Suprapubic skin (tissue), 4 donors: ENCODE measurements at regions not wholly inside any gene's neighbourhood (a gene's known extent, or its start where the extent isn't known, plus 50 kb on each side); places are given as distances from the start of the nearest gene placed in this dataset.

Experiments used
- DNase-seq, 2 donors: peaks; one replicate each; pipeline ENCODE4 v3.0.0-alpha.2; 2019; ENCODE audit warnings: low spot score in 2 of 2
- H3K27ac ChIP-seq: fragments of 200-600 bp; sonication (generic); one replicate; pipeline ENCODE4 v1.5.1; 2019
- H3K27me3 ChIP-seq: fragments of 200-600 bp; sonication (generic); one replicate; pipeline ENCODE4 v1.5.1; 2019
- H3K36me3 ChIP-seq: fragments of 200-600 bp; sonication (generic); one replicate; pipeline ENCODE4 v1.5.1; 2019
- H3K4me1 ChIP-seq: fragments of 200-600 bp; sonication (generic); one replicate; pipeline ENCODE4 v1.5.1; 2019
- H3K4me3 ChIP-seq: fragments of 200-600 bp; sonication (generic); one replicate; pipeline ENCODE4 v1.5.1; 2019; ENCODE audit warnings: mild to moderate bottlenecking
- H3K9me3 ChIP-seq: fragments of 200-600 bp; sonication (generic); one replicate; pipeline ENCODE4 v1.5.1; 2019
- EP300 ChIP-seq: sonication (generic); formaldehyde crosslinking; IDR thresholded peaks from one replicate; pipeline ENCODE4 v1.6.1; 2017; ENCODE audit warnings: antibody characterized with exemption
- POLR2A ChIP-seq, 2 donors: fragments of 450-650 bp; IDR thresholded peaks; one replicate each; pipeline ENCODE4 v1.6.1; 2017; ENCODE audit warnings: antibody characterized with exemption in 2 of 2, mild to moderate bottlenecking in 2 of 2, moderate library complexity in 2 of 2
- POLR2AphosphoS5 ChIP-seq, 3 donors: sonication (generic); formaldehyde crosslinking; IDR thresholded peaks; one replicate each; pipeline ENCODE4 v1.6.1; 2017; ENCODE audit warnings: antibody characterized with exemption in 3 of 3
- WGBS: methylation state at CpG from one replicate; pipeline ENCODE4 v1.1.5; 2018; 5-methylcytosine and 5-hydroxymethylcytosine counted together
- TF ChIP-seq, protein P1 (sequence below), 2 donors: fragments of 200-600 bp in 1 of 2; fragments of 450-650 bp in 1 of 2; sonication (generic) in 1 of 2; IDR thresholded peaks; one replicate each; pipeline ENCODE4 v1.5.1; 2016 to 2019; ENCODE audit warnings: antibody characterized with exemption in 2 of 2, mild to moderate bottlenecking in 1 of 2, moderate library complexity in 1 of 2

DNA sequence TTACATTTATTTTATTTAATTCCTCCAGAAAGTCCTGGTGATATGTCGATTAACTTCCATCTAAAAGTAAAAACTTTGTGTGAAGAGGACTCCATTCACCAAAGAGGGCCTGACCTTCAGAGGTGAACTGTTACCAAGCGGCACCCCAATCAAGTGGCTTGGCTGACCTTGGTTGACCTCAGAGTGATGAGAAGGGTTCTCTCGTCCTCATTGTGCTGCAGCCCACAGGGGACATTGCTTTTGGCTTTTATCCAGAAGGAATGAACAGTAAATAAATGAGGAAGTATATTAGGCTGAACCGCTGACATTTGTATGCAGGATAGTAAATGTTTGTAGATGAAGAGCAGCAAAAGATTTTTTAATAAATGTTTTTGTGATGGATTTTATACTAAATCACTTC lies 172.4 kb upstream of the MKI67 start:
- TF ChIP-seq POLR2A (IDR thresholded peaks at IDR 0.05) = no peak
- Histone ChIP-seq H3K4me3 (no peak overlapping the region), H3K36me3 (no peaks in the 10 kb centered on the region), H3K4me1 (no peaks in the 10 kb centered on the region), H3K27ac (no peak overlapping the region), H3K27me3 (peaks cover 6% of the 10 kb centered on the region), H3K9me3 (no peaks in the 10 kb centered on the region)
- WGBS = 78% methylated on average over 4 of the region's 4 CpGs
- no peak for DNase-seq

- H3K9me3 ChIP-seq = no peaks in the 10 kb centered on the region
- H3K4me1 ChIP-seq = no peaks in the 10 kb centered on the region
- no peak for TF ChIP-seq POLR2AphosphoS5 (IDR thresholded peaks at IDR 0.05)
- TF ChIP-seq EP300 = no peak
- TF ChIP-seq, protein P1, sequence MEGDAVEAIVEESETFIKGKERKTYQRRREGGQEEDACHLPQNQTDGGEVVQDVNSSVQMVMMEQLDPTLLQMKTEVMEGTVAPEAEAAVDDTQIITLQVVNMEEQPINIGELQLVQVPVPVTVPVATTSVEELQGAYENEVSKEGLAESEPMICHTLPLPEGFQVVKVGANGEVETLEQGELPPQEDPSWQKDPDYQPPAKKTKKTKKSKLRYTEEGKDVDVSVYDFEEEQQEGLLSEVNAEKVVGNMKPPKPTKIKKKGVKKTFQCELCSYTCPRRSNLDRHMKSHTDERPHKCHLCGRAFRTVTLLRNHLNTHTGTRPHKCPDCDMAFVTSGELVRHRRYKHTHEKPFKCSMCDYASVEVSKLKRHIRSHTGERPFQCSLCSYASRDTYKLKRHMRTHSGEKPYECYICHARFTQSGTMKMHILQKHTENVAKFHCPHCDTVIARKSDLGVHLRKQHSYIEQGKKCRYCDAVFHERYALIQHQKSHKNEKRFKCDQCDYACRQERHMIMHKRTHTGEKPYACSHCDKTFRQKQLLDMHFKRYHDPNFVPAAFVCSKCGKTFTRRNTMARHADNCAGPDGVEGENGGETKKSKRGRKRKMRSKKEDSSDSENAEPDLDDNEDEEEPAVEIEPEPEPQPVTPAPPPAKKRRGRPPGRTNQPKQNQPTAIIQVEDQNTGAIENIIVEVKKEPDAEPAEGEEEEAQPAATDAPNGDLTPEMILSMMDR (IDR thresholded peaks at IDR 0.05) = no peak
- TF ChIP-seq POLR2A (IDR thresholded peaks at IDR 0.05) = no peak
- no peaks in the 10 kb centered on the region for H3K36me3 ChIP-seq
- no peak overlapping the region for H3K4me3 ChIP-seq
- no peak overlapping the region for H3K27ac ChIP-seq
- peaks cover 3% of the 10 kb centered on the region for H3K27me3 ChIP-seq
- 73% methylated on average over 13 of the region's 13 CpGs for WGBS
- DNase-seq = no peak
Measured at GRCh38 chr10:128300290-128300824, 174.1 kb upstream of the MKI67 start.

GRCh38 chr10:128301051-128301450 lies 174.8 kb upstream of the MKI67 start:
- Histone ChIP-seq H3K27me3 (peaks cover 3% of the 10 kb centered on the region), H3K4me1 (no peaks in the 10 kb centered on the region), H3K36me3 (no peaks in the 10 kb centered on the region), H3K9me3 (no peaks in the 10 kb centered on the region), H3K4me3 (no peak overlapping the region), H3K27ac (no peak overlapping the region)
- TF ChIP-seq POLR2AphosphoS5 (IDR thresholded peaks at IDR 0.05) = no peak
- TF ChIP-seq, protein P1 (IDR thresholded peaks at IDR 0.05) = no peak
- TF ChIP-seq POLR2A (IDR thresholded peaks at IDR 0.05) = no peak
- no peak for TF ChIP-seq EP300
- no peak for DNase-seq
- WGBS = 56% methylated on average over 5 of the region's 5 CpGs

GRCh38 chr10:128302808-128303207 lies 176.6 kb upstream of the MKI67 start:
- Histone ChIP-seq H3K9me3 (no peaks in the 10 kb centered on the region), H3K36me3 (no peaks in the 10 kb centered on the region), H3K4me3 (no peak overlapping the region), H3K27ac (no peak overlapping the region), H3K4me1 (no peaks in the 10 kb centered on the region), H3K27me3 (peaks cover 9% of the 10 kb centered on the region)
- DNase-seq = no peak
- no peak for TF ChIP-seq POLR2A (IDR thresholded peaks at IDR 0.05)
- TF ChIP-seq, protein P1 (IDR thresholded peaks at IDR 0.05) = no peak
- no peak for TF ChIP-seq EP300
- no peak for TF ChIP-seq POLR2AphosphoS5 (IDR thresholded peaks at IDR 0.05)
- WGBS = 89% methylated on average over 3 of the region's 3 CpGs

GRCh38 chr10:128304271-128304670 lies 178.0 kb upstream of the MKI67 start:
- no peak overlapping the region for H3K27ac ChIP-seq
- no peaks in the 10 kb centered on the region for H3K36me3 ChIP-seq
- 78% methylated on average over 5 of the region's 5 CpGs for WGBS
- no peaks in the 10 kb centered on the region for H3K4me1 ChIP-seq
- TF ChIP-seq POLR2AphosphoS5 (IDR thresholded peaks at IDR 0.05) (no peak), EP300 (no peak)
- H3K9me3 ChIP-seq = no peaks in the 10 kb centered on the region
- DNase-seq = no peak
- peaks cover 12% of the 10 kb centered on the region for H3K27me3 ChIP-seq
- H3K4me3 ChIP-seq = no peak overlapping the region

GRCh38 chr10:128305601-128306345 lies 179.6 kb upstream of the MKI67 start:
- no peak overlapping the region for H3K4me3 ChIP-seq
- TF ChIP-seq, protein P1 (IDR thresholded peaks at IDR 0.05) = no peak
- TF ChIP-seq EP300 (no peak), POLR2AphosphoS5 (IDR thresholded peaks at IDR 0.05) (no peak), POLR2A (IDR thresholded peaks at IDR 0.05) (no peak)
- WGBS = 74% methylated on average over 14 of the region's 17 CpGs
- no peaks in the 10 kb centered on the region for H3K9me3 ChIP-seq
- peak in 1 of 2 donors; percentile 63 for DNase-seq
- H3K27me3 ChIP-seq = peaks cover 15% of the 10 kb centered on the region
- no peaks in the 10 kb centered on the region for H3K4me1 ChIP-seq
- no peak overlapping the region for H3K27ac ChIP-seq
- no peaks in the 10 kb centered on the region for H3K36me3 ChIP-seq
